Ectodermal cell (in vitro differentiated cells): ENCODE measurements at regions not wholly inside any gene's neighbourhood (a gene's known extent, or its start where the extent isn't known, plus 50 kb on each side); places are given as distances from the start of the nearest gene placed in this dataset.
"Not testable (repeated sequence)": the region's sequence is repeated elsewhere in the genome, so short reads cannot be mapped to it uniquely, and the experiment has no call there.

Experiments
- H3K27ac ChIP-seq: 2 replicates; pipeline ENCODE4 v1.7.0; 2013; ENCODE audit warnings: mild to moderate bottlenecking, low read depth, low read length; ENCODE audit not compliant: insufficient read depth, poor library complexity, severe bottlenecking
- H3K27me3 ChIP-seq: 2 replicates; pipeline ENCODE4 v1.7.0; 2013; ENCODE audit warnings: mild to moderate bottlenecking, low read length; ENCODE audit not compliant: insufficient read depth, control insufficient read depth, poor library complexity, severe bottlenecking
- H3K36me3 ChIP-seq: one replicate; pipeline ENCODE4 v1.7.0; 2013; ENCODE audit warnings: low read length; ENCODE audit not compliant: control insufficient read depth, insufficient read depth
- H3K4me1 ChIP-seq: one replicate; pipeline ENCODE4 v1.7.0; 2013; ENCODE audit warnings: low read length; ENCODE audit not compliant: control insufficient read depth, insufficient read depth
- H3K4me3 ChIP-seq: 2 replicates; pipeline ENCODE4 v1.7.0; 2013; ENCODE audit warnings: low read depth, low read length, control low read depth; ENCODE audit not compliant: insufficient read depth
- H3K9me3 ChIP-seq: 2 replicates; pipeline ENCODE4 v1.7.0; 2013; ENCODE audit warnings: mild to moderate bottlenecking, low read length, moderate library complexity; ENCODE audit not compliant: control insufficient read depth
- WGBS, 2 experiments: methylation state at CpG; one replicate each; pipeline ENCODE4 v1.1.7; 2013; ENCODE audit warnings: missing lambda C conversion rate in 2 of 2; 5-methylcytosine and 5-hydroxymethylcytosine counted together

DNA sequence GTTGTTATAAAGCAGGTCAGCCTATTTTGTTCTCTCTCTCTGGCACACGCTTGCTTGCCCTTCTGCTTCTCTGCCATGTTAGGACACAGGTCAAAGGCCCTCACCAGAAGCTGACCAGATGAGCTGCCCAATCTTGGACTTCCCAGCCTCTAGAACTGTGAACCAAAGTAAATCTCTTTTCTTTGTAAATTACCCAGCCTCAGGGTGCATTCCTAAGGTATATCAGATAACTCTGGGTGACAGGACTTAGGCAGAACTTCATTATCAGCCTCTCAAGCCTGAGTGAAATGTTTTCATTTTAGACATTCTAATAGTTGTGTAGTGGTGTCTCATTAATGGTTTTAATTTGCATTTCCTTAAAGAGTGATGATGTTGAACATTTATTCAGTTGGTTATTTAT lies 124.3 kb downstream of the CDRT15L2 start:
- Histone ChIP-seq H3K9me3 (no peaks in the 10 kb centered on the region), H3K4me3 (no peak overlapping the region), H3K27me3 (no peaks in the 10 kb centered on the region), H3K36me3 (no peaks in the 10 kb centered on the region), H3K27ac (no peak overlapping the region), H3K4me1 (no peaks in the 10 kb centered on the region)
- WGBS, 2 experiments, result 91 to 95% methylated on average over 1 of the region's 1 CpG

DNA sequence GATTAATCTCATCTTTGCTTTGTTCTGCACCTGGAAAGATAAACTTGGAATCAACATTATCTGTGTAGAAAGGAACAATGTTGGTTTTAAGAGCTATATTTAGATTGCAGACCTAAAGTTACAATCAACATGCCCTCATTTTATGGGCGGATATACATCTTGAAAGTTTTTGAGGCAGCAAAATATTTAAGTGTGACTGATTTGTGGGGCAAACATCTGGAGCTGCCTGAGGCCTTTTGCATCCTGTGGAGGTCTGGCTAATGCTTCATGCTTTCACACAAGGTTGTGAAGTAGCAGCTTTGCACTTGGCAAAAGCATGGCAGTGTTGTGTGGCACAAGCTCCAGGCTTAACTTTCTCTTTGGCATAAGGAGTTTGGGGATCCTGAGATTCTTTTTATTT lies 125.7 kb downstream of the CDRT15L2 start:
- WGBS, 2 experiments, result 87 to 93% methylated on average over 1 of the region's 1 CpG

DNA sequence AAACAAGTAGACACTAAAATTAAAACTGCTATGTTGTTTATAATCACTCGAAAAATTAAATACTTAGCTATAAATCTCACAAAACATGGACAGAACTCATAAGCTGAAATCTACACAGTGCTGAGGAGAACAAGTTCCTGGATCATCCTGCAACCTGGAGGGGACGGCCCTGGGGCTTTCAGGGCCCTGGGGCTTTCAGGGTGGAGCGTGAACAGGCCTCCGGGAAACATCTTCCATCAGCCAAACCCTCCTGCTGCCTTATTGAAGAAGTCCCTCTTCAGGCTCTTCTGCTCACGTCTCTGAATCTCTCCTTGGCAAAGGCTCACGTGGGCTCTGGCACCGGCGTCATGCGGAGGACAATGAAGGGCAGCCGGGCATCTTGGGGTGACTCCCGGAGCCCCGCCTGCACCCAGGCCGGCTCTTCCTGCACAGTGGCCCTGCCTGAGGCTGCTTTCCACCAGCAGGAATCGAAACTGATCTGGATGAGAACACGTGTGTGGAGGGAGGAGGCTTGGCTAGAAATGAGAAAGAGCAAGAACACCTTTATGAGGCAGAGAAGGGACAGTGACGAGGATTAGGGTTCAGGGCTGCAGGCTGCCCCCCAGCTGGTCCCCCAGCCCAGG lies 127.3 kb downstream of the CDRT15L2 start:
- H3K4me1 ChIP-seq, result no peaks in the 10 kb centered on the region
- H3K27ac ChIP-seq, result no peak overlapping the region
- H3K9me3 ChIP-seq, result no peaks in the 10 kb centered on the region

More for the DNA sequence above, 125.7 kb downstream of the CDRT15L2 start:
- not testable (repeated sequence) for H3K27me3 ChIP-seq, H3K9me3 ChIP-seq, H3K4me3 ChIP-seq, H3K36me3 ChIP-seq, H3K27ac ChIP-seq, H3K4me1 ChIP-seq

DNA sequence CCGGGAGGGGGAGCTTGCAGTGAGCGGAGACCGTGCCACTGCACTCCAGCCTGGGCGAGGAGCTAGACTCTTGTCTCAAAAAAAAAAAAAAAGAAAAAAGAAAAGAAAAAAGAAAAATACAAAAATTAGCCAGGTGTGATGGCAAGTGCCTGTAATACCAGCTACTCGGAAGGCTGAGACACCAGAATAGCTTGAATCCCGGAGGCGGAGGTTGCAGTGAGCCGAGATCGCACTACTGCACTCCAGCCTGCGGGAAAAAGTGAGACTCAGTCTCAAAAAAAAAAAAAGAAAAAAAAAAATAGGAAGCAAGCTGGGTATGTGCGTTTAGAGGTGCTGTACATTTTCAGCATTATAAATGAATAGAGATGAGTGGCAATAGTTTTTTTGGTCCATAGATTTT lies 129.3 kb downstream of the CDRT15L2 start:
- not testable (repeated sequence) for H3K4me1 ChIP-seq, H3K4me3 ChIP-seq, H3K36me3 ChIP-seq, H3K27me3 ChIP-seq, H3K9me3 ChIP-seq, H3K27ac ChIP-seq
- 89 to 90% methylated on average over 9 to 11 of the region's 11 CpGs for WGBS, 2 experiments

More for the DNA sequence above, 127.3 kb downstream of the CDRT15L2 start:
- H3K4me3 ChIP-seq, result no peak overlapping the region
- H3K27me3 ChIP-seq, result no peaks in the 10 kb centered on the region
- 88 to 90% methylated on average over 16 of the region's 16 CpGs for WGBS, 2 experiments
- no peaks in the 10 kb centered on the region for H3K36me3 ChIP-seq

DNA sequence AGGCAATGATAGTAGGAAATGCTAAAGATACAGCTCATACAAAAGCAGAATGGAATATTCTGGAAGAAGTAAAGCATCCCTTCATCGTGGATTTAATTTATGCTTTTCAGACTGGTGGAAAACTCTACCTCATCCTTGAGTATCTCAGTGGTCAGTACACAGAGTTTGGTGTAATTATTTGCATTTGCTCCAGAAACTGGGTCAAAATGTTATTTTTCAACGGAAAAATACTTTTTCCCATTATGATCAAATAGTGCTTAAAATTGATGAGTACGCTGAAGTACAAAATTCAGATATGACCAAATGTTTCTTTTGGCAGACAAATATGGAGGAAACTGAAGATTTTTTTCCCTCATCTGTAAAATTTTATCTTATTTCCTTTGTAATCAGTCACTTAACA lies 137.0 kb downstream of the CDRT15L2 start:
- 57% methylated on average over 2 of the region's 3 CpGs; no CpG with 5 or more reads in 1 of the 2 experiments for WGBS, 2 experiments
- not testable (repeated sequence) for H3K27ac ChIP-seq, H3K36me3 ChIP-seq, H3K9me3 ChIP-seq, H3K4me3 ChIP-seq, H3K27me3 ChIP-seq, H3K4me1 ChIP-seq

DNA sequence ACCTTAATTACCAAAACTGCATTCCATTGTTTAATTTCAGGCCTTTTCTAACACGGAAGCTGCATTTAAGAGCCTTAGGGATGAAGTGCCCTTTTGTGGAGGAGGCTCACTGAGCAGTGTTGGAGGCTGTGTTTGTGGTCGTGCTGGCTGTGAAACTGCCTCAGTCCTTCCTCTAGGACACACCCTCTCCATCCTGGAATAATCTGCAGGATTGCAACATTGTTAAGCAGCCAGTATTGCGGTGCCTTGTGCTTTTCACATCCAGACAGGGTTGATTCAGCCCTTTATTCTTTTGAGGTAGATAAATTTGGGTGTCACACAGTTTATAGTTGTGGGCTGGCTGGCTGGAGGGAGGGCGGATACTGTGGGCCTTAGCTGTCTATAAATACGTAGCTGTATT lies 141.6 kb downstream of the CDRT15L2 start:
- Histone ChIP-seq H3K4me3 (no peak overlapping the region), H3K36me3 (no peaks in the 10 kb centered on the region), H3K4me1 (no peaks in the 10 kb centered on the region), H3K9me3 (no peaks in the 10 kb centered on the region), H3K27ac (no peak overlapping the region), H3K27me3 (no peaks in the 10 kb centered on the region)
- WGBS, 2 experiments, result 86 to 92% methylated on average over 5 of the region's 5 CpGs

DNA sequence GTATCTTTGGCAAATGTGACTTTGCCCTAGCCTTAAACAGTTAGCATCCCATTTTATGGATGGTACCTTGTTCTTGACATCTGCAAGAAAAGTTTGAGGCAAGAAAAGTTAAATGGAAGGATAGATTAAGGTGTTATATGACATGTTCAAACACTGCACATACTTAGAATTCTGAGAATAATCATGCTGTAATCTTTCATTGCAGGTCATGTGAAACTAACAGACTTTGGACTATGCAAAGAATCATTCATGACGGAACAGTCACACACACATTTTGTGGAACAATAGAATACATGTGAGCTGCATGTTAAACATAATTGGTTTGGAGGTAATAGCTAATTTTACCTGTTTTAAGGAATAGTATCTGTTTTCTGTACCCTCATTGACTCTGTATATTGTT lies 144.9 kb downstream of the CDRT15L2 start:
- not testable (repeated sequence) for H3K36me3 ChIP-seq, H3K4me3 ChIP-seq, H3K27ac ChIP-seq, H3K27me3 ChIP-seq, H3K9me3 ChIP-seq, H3K4me1 ChIP-seq
- WGBS, 2 experiments, result 88 to 100% methylated on average over 1 of the region's 1 CpG

DNA sequence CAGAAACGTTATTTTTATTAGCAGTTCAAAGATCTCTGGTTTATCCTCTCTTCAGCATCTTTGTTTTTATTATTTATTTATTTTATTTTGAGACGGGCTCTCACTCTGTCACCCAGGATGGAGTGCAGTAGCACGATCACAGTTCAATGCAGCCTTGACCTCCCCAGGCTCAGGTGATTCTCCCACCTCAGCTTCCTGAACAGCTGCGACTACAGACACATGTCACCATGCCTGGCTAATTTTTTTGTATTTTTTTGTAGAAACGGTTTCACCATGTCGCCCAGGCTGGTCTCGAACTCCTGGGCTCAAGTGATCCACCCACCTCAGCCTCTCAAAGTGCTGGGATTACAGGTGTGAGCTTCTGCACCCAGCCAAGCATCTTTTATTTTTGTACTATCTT lies 147.7 kb downstream of the CDRT15L2 start:
- H3K27me3 ChIP-seq, H3K4me1 ChIP-seq, H3K27ac ChIP-seq, H3K4me3 ChIP-seq, H3K36me3 ChIP-seq, H3K9me3 ChIP-seq: not testable (repeated sequence)
- 87 to 91% methylated on average over 6 to 7 of the region's 7 CpGs for WGBS, 2 experiments

DNA sequence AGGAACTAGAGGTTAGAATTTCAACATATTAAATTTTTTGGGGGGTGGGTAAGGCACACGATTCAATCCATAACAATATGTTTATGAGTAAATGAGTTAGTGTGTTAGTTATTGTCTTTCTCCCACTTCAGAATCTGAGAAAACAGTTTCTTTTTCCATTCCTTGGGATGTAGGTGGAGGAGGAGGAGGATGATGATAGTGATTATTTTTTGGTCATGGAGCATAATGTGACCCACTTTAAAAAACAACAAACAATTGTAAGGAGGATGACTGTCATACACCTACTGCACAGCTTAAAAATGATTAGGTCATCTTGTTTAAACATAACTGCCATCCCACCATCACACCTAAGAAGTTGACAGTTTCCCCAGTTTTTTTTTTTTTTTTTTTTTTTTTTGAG lies 148.7 kb downstream of the CDRT15L2 start:
- 100% methylated on average over 1 of the region's 1 CpG; no CpG with 5 or more reads in 1 of the 2 experiments for WGBS, 2 experiments
- Histone ChIP-seq H3K27me3 (no peaks in the 10 kb centered on the region), H3K4me1 (no peaks in the 10 kb centered on the region), H3K4me3 (no peak overlapping the region), H3K27ac (no peak overlapping the region), H3K9me3 (no peaks in the 10 kb centered on the region), H3K36me3 (no peaks in the 10 kb centered on the region)

DNA sequence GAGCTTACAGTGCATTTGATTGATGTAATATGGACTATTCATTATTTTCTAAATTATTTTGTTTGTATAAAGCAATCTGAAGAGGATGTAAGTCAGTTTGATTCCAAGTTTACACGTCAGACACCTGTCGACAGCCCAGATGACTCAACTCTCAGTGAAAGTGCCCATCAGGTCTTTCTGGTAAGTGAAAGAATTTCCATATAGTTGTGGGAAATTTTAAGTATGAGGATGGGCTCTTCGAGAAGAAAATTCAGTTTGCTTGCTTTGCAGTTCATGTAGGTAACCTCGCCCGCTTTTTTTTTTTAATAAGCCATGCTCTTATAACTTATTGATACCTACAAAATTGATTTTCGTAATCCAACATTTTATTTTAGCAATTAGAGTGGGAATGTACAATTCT lies 151.6 kb downstream of the CDRT15L2 start:
- not testable (repeated sequence) for H3K4me3 ChIP-seq, H3K27ac ChIP-seq, H3K36me3 ChIP-seq, H3K4me1 ChIP-seq, H3K27me3 ChIP-seq, H3K9me3 ChIP-seq
- 83 to 90% methylated on average over 5 of the region's 6 CpGs for WGBS, 2 experiments

DNA sequence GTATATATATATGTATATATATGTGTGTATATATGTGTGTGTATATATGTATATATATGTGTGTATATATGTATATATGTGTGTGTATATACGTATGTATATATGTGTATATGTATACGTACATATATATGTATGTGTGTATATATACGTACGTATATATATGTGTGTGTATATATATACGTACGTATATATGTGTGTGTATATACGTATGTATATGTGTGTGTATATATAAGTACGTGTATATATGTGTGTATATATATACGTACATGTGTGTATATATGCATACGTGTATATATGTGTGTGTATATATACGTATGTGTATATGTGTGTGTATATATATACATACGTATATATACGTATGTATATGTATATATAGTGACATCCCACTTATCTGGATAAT lies 154.4 kb downstream of the CDRT15L2 start:
- no peaks in the 10 kb centered on the region for H3K4me1 ChIP-seq
- H3K27me3 ChIP-seq, result no peaks in the 10 kb centered on the region
- H3K4me3 ChIP-seq, result no peak overlapping the region
- no peak overlapping the region for H3K27ac ChIP-seq
- H3K36me3 ChIP-seq, result no peaks in the 10 kb centered on the region
- 97 to 98% methylated on average over 10 to 12 of the region's 13 CpGs for WGBS, 2 experiments
- no peaks in the 10 kb centered on the region for H3K9me3 ChIP-seq
